GM23338 (cell line): ENCODE measurements at regions not wholly inside any gene's neighbourhood (a gene's known extent, or its start where the extent isn't known, plus 50 kb on each side); places are given as distances from the start of the nearest gene placed in this dataset.

ENCODE experiments used
- ATAC-seq: fragments of 200-7000 bp; cut with Tn5 transposase; 3 replicates; pipeline ENCODE4 v1.9.1; 2020
- DNase-seq: peaks from one replicate; pipeline ENCODE4 v3.0.0-alpha.2; 2015; ENCODE audit warnings: low spot score
- H2AFZ ChIP-seq: fragments of 200-600 bp; sonication (generic); 2 replicates; pipeline ENCODE4 v1.8.0; 2016; ENCODE audit warnings: antibody characterized with exemption, mild to moderate bottlenecking, moderate library complexity
- H3F3A ChIP-seq: fragments of 200-600 bp; sonication (generic); replicated peaks from 2 replicates; pipeline ENCODE4 v1.8.0; 2017; ENCODE audit warnings: antibody characterized with exemption, mixed run types, low read depth
- H3K27ac ChIP-seq: fragments of 200-600 bp; sonication (generic); 2 replicates; pipeline ENCODE4 v1.6.1; 2016; ENCODE audit warnings: low read depth
- H3K27me3 ChIP-seq: fragments of 200-600 bp; sonication (generic); 2 replicates; pipeline ENCODE4 v1.8.0; 2016; ENCODE audit warnings: mild to moderate bottlenecking, mixed run types, moderate library complexity; ENCODE audit not compliant: insufficient read depth
- H3K36me3 ChIP-seq: fragments of 200-600 bp; sonication (generic); 2 replicates; pipeline ENCODE4 v1.8.0; 2016; ENCODE audit warnings: mild to moderate bottlenecking; ENCODE audit not compliant: insufficient read depth
- H3K4me1 ChIP-seq: fragments of 200-600 bp; sonication (generic); 2 replicates; pipeline ENCODE4 v1.8.0; 2016; ENCODE audit warnings: mild to moderate bottlenecking, moderate library complexity; ENCODE audit not compliant: insufficient read depth
- H3K4me2 ChIP-seq: fragments of 200-600 bp; sonication (generic); 2 replicates; pipeline ENCODE4 v1.7.1; 2017; ENCODE audit warnings: mixed run types
- H3K4me3 ChIP-seq: fragments of 200-600 bp; sonication (generic); 2 replicates; pipeline ENCODE4 v1.6.1; 2016; ENCODE audit warnings: mixed run types
- H3K79me2 ChIP-seq: fragments of 200-600 bp; sonication (generic); replicated peaks from 2 replicates; pipeline ENCODE4 v1.8.0; 2017; ENCODE audit warnings: mild to moderate bottlenecking; ENCODE audit not compliant: insufficient read depth
- H3K9me2 ChIP-seq: fragments of 200-600 bp; sonication (generic); 2 replicates; pipeline ENCODE4 v1.8.0; 2017; ENCODE audit not compliant: insufficient read depth
- H4K20me1 ChIP-seq: fragments of 200-600 bp; sonication (generic); replicated peaks from 2 replicates; pipeline ENCODE4 v1.8.0; 2017; ENCODE audit warnings: mild to moderate bottlenecking; ENCODE audit not compliant: insufficient read depth
- H3K27ac Mint-ChIP-seq: 2 replicates; pipeline ENCODE4 v1.8.0; 2020; ENCODE audit warnings: inconsistent platforms, mild to moderate bottlenecking, moderate library complexity, mixed read lengths
- H3K27me3 Mint-ChIP-seq: 3 replicates; pipeline ENCODE4 v1.8.0; 2022; ENCODE audit warnings: low read depth, mild to moderate bottlenecking, moderate library complexity, mixed read lengths, inconsistent platforms; ENCODE audit not compliant: insufficient read depth, poor library complexity
- H3K36me3 Mint-ChIP-seq: 3 replicates; pipeline ENCODE4 v1.8.0; 2021; ENCODE audit warnings: low read depth, mild to moderate bottlenecking, inconsistent platforms, moderate library complexity, mixed read lengths
- H3K4me1 Mint-ChIP-seq: 3 replicates; pipeline ENCODE4 v1.8.0; 2020; ENCODE audit warnings: mild to moderate bottlenecking, inconsistent platforms, mixed read lengths
- H3K4me3 Mint-ChIP-seq: 3 replicates; pipeline ENCODE4 v1.8.0; 2021; ENCODE audit warnings: moderate library complexity, mild to moderate bottlenecking, inconsistent platforms, mixed read lengths
- H3K9me3 Mint-ChIP-seq: 3 replicates; pipeline ENCODE4 v1.8.0; 2020; ENCODE audit warnings: moderate library complexity, mild to moderate bottlenecking, inconsistent platforms, mixed read lengths
- CREB1 ChIP-seq: fragments of 250-450 bp; sonication (Bioruptor Pico); IDR thresholded peaks from 2 replicates; pipeline ENCODE4 v1.5.0; 2020; ENCODE audit warnings: low read depth, mild to moderate bottlenecking, moderate library complexity
- CTCF ChIP-seq, 2 experiments: fragments of 200-600 bp in 1 of 2; sonication (generic) in 1 of 2; conservative IDR thresholded peaks; 2 replicates each; pipeline versions ENCODE4 v1.5.1 to v1.6.1; 2016 to 2017; ENCODE audit warnings: antibody characterized with exemption in 2 of 2, low read depth in 2 of 2, mild to moderate bottlenecking in 2 of 2, moderate library complexity in 1 of 2
- EZH2phosphoT487 ChIP-seq: fragments of 200-600 bp; sonication (generic); IDR thresholded peaks from one replicate; pipeline ENCODE4 v1.8.1; 2018; ENCODE audit warnings: antibody characterized with exemption; ENCODE audit not compliant: unreplicated experiment
- JUNB ChIP-seq: IDR thresholded peaks from one replicate; pipeline ENCODE4 v1.6.1; 2016; ENCODE audit warnings: antibody characterized with exemption; ENCODE audit not compliant: unreplicated experiment
- NANOG ChIP-seq: IDR thresholded peaks from 2 replicates; pipeline ENCODE4 v1.6.1; 2016; ENCODE audit warnings: antibody characterized with exemption, borderline replicate concordance
- STAT1 ChIP-seq: IDR thresholded peaks from one replicate; pipeline ENCODE4 v1.6.1; 2016; ENCODE audit warnings: antibody characterized with exemption; ENCODE audit not compliant: unreplicated experiment
- ZNF114 ChIP-seq: fragments of 250-450 bp; sonication (Bioruptor Pico); IDR thresholded peaks from 2 replicates; pipeline ENCODE4 v1.5.0; 2020; ENCODE audit warnings: mild to moderate bottlenecking, moderate library complexity
- ZNF462 ChIP-seq: fragments of 250-450 bp; sonication (Bioruptor Pico); IDR thresholded peaks from 2 replicates; pipeline ENCODE4 v1.5.0; 2020; ENCODE audit warnings: mild to moderate bottlenecking, moderate library complexity
- TF ChIP-seq, protein P1 (sequence below): IDR thresholded peaks from one replicate; pipeline ENCODE4 v1.6.1; 2018; ENCODE audit warnings: antibody characterized with exemption; ENCODE audit not compliant: unreplicated experiment
- TF ChIP-seq, protein P2 (sequence below): IDR thresholded peaks from 2 replicates; pipeline ENCODE4 v1.6.1; 2016; ENCODE audit warnings: antibody characterized with exemption

- peaks cover 7% of the 10 kb centered on the region; the same call in 1 of the 2 replicates for H3K4me1 ChIP-seq
- no peak for DNase-seq
- no peaks in the 10 kb centered on the region for H3K9me2 ChIP-seq
- H2AFZ ChIP-seq = no peak overlapping the region
- H3F3A ChIP-seq = no peaks in the 10 kb centered on the region
- H3K9me3 Mint-ChIP-seq = no peaks in the 10 kb centered on the region
- no peaks in the 10 kb centered on the region for H3K79me2 ChIP-seq
- H3K4me1 Mint-ChIP-seq = peaks cover 21% of the 10 kb centered on the region
- H3K27ac ChIP-seq = no peak overlapping the region
- H3K27me3 ChIP-seq = no peaks in the 10 kb centered on the region
- no peaks in the 10 kb centered on the region for H3K27me3 Mint-ChIP-seq
- no peaks in the 10 kb centered on the region for H3K36me3 Mint-ChIP-seq
- no peak overlapping the region for H3K4me3 ChIP-seq
- H3K36me3 ChIP-seq = no peaks in the 10 kb centered on the region
- TF ChIP-seq EZH2phosphoT487 = no peak
- TF ChIP-seq ZNF462 (CRISPR knock-in tag) = no peak
- TF ChIP-seq, protein P1, sequence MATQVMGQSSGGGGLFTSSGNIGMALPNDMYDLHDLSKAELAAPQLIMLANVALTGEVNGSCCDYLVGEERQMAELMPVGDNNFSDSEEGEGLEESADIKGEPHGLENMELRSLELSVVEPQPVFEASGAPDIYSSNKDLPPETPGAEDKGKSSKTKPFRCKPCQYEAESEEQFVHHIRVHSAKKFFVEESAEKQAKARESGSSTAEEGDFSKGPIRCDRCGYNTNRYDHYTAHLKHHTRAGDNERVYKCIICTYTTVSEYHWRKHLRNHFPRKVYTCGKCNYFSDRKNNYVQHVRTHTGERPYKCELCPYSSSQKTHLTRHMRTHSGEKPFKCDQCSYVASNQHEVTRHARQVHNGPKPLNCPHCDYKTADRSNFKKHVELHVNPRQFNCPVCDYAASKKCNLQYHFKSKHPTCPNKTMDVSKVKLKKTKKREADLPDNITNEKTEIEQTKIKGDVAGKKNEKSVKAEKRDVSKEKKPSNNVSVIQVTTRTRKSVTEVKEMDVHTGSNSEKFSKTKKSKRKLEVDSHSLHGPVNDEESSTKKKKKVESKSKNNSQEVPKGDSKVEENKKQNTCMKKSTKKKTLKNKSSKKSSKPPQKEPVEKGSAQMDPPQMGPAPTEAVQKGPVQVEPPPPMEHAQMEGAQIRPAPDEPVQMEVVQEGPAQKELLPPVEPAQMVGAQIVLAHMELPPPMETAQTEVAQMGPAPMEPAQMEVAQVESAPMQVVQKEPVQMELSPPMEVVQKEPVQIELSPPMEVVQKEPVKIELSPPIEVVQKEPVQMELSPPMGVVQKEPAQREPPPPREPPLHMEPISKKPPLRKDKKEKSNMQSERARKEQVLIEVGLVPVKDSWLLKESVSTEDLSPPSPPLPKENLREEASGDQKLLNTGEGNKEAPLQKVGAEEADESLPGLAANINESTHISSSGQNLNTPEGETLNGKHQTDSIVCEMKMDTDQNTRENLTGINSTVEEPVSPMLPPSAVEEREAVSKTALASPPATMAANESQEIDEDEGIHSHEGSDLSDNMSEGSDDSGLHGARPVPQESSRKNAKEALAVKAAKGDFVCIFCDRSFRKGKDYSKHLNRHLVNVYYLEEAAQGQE = no peak
- no peak for TF ChIP-seq CREB1 (CRISPR knock-in tag)
- TF ChIP-seq, protein P2, sequence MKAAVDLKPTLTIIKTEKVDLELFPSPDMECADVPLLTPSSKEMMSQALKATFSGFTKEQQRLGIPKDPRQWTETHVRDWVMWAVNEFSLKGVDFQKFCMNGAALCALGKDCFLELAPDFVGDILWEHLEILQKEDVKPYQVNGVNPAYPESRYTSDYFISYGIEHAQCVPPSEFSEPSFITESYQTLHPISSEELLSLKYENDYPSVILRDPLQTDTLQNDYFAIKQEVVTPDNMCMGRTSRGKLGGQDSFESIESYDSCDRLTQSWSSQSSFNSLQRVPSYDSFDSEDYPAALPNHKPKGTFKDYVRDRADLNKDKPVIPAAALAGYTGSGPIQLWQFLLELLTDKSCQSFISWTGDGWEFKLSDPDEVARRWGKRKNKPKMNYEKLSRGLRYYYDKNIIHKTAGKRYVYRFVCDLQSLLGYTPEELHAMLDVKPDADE = no peak
- TF ChIP-seq JUNB = no peak
- no peak for TF ChIP-seq STAT1
- TF ChIP-seq ZNF114 (CRISPR knock-in tag) = no peak
- no peak for TF ChIP-seq CTCF (conservative IDR thresholded peaks at IDR 0.05; ENCODE audit: low read depth in 2 of 2)
- no peak for TF ChIP-seq NANOG
- no peak for ATAC-seq
- no peak overlapping the region for H3K27ac Mint-ChIP-seq
- H3K4me2 ChIP-seq = no peak overlapping the region
- no peak overlapping the region for H3K4me3 Mint-ChIP-seq
- no peaks in the 10 kb centered on the region for H4K20me1 ChIP-seq
Observed at GRCh38 chr12:78414071-78414470, 450.5 kb upstream of the SYT1 start.
